GM12878 (cell line): ENCODE measurements at regions not wholly inside any gene's neighbourhood (a gene's known extent, or its start where the extent isn't known, plus 50 kb on each side); places are given as distances from the start of the nearest gene placed in this dataset.

Experiments used
- ATAC-seq: fragments of 200-7000 bp; cut with Tn5 transposase; 3 replicates; pipeline ENCODE4 v1.9.1; 2020; ENCODE audit warnings: mild to moderate bottlenecking, moderate library complexity
- BruUV-seq: library from RNA; stranded (reverse); fragments of 400-500 nt; replicated peaks from 2 replicates; lab custom pipeline; 2021; lab: Mats Ljungman, UMichigan
- CTCF ChIA-PET: fragments of 300-600 bp; sonication (Branson Sonifier 250); formaldehyde crosslinking; extraction: SDS; loops from one replicate; lab custom pipeline; 2021; ENCODE audit warnings: inconsistent platforms; lab: Yijun Ruan, JAX
- POLR2A ChIA-PET: fragments of 350-600 bp; formaldehyde crosslinking; extraction: SDS; loops from one replicate; lab custom pipeline; 2021; ENCODE audit warnings: inconsistent platforms; lab: Charles Lee
- RAD21 ChIA-PET: fragments of 300-600 bp; sonication (Branson Sonifier 250); formaldehyde crosslinking; loops from one replicate; lab custom pipeline; 2023; ENCODE audit warnings: antibody characterized with exemption; ENCODE audit not compliant: unreplicated experiment; lab: Charles Lee
- SMC1A ChIA-PET: fragments of 300-600 bp; sonication (Branson Sonifier 250); formaldehyde crosslinking; loops from one replicate; lab custom pipeline; 2023; ENCODE audit not compliant: unreplicated experiment, uncharacterized antibody; lab: Charles Lee
- DNase-seq: peaks from one replicate; pipeline ENCODE4 v3.0.0-alpha.2; 2011; ENCODE audit warnings: low read depth, low spot score
- FAIRE-seq: peaks from 3 replicates; lab custom pipeline; 2011; peaks lifted over from hg19 to GRCh38; lab: Jason Lieb, UNC
- H2AFZ ChIP-seq: 2 replicates; pipeline ENCODE4 v1.6.0; 2011; ENCODE audit warnings: low read depth, low read length, control low read depth; ENCODE audit not compliant: control insufficient read depth
- H3K27ac ChIP-seq: 2 replicates; pipeline ENCODE4 v1.5.1; 2011; ENCODE audit warnings: control low read depth; ENCODE audit not compliant: control insufficient read depth, insufficient read depth
- H3K27me3 ChIP-seq, 2 experiments: replicated peaks in 1 of 2; 2 replicates each; pipeline versions ENCODE4 v1.6.0 to v1.6.1; 2011; ENCODE audit warnings: low read length in 1 of 2; ENCODE audit not compliant: control insufficient read depth in 2 of 2, insufficient read depth in 2 of 2
- H3K36me3 ChIP-seq, 2 experiments: 2 replicates each; pipeline ENCODE4 v1.5.1; 2011; ENCODE audit warnings: low read length in 1 of 2; ENCODE audit not compliant: control insufficient read depth in 2 of 2, insufficient read depth in 2 of 2
- H3K4me1 ChIP-seq: 2 replicates; pipeline ENCODE4 v1.6.1; 2011; ENCODE audit warnings: mild to moderate bottlenecking, low read length, moderate library complexity, mixed read lengths; ENCODE audit not compliant: control insufficient read depth, insufficient read depth
- H3K4me2 ChIP-seq: 2 replicates; pipeline ENCODE4 v1.6.0; 2011; ENCODE audit warnings: control low read depth; ENCODE audit not compliant: control insufficient read depth, insufficient read depth
- H3K4me3 ChIP-seq: fragments of 200-600 bp; sonication (generic); 2 replicates; pipeline ENCODE4 v1.5.1; 2016
- H3K79me2 ChIP-seq: 2 replicates; pipeline ENCODE4 v1.6.0; 2011; ENCODE audit warnings: low read length; ENCODE audit not compliant: control insufficient read depth, insufficient read depth
- H3K9ac ChIP-seq: 2 replicates; pipeline ENCODE4 v1.8.0; 2011; ENCODE audit warnings: low read length, control low read depth, mixed read lengths; ENCODE audit not compliant: control insufficient read depth, insufficient read depth
- H3K9me3 ChIP-seq: replicated peaks from 3 replicates; pipeline ENCODE4 v1.5.1; 2011; ENCODE audit warnings: mild to moderate bottlenecking, low read length; ENCODE audit not compliant: control insufficient read depth, insufficient read depth
- H4K20me1 ChIP-seq: 2 replicates; pipeline ENCODE4 v1.6.0; 2011; ENCODE audit not compliant: control insufficient read depth, insufficient read depth
- HDGF ChIP-seq: fragments of 450-650 bp; IDR thresholded peaks from 2 replicates; pipeline ENCODE4 v1.6.1; 2016; ENCODE audit warnings: antibody characterized with exemption
- IKZF1 ChIP-seq: fragments of 450-650 bp; conservative IDR thresholded peaks from 2 replicates; pipeline ENCODE4 v1.6.1; 2017; ENCODE audit warnings: antibody characterized with exemption, mild to moderate bottlenecking
- MAX ChIP-seq: IDR thresholded peaks from 2 replicates; pipeline ENCODE4 v1.6.1; 2012; ENCODE audit warnings: low read depth, low read length, improper control_type of control experiment
- PAX5 ChIP-seq: IDR thresholded peaks from 2 replicates; pipeline ENCODE4 v1.6.1; 2011; ENCODE audit warnings: low read depth, low read length, borderline replicate concordance
- ZBTB40 ChIP-seq: fragments of 450-650 bp; IDR thresholded peaks from 2 replicates; pipeline ENCODE4 v1.6.1; 2016; ENCODE audit warnings: mild to moderate bottlenecking, moderate library complexity, borderline replicate concordance
- ZNF592 ChIP-seq: fragments of 450-650 bp; IDR thresholded peaks from 2 replicates; pipeline ENCODE4 v1.6.1; 2017; ENCODE audit warnings: mild to moderate bottlenecking, moderate library complexity
- WGBS: methylation state at CpG from one replicate; pipeline ENCODE4 v1.1.6; 2016; ENCODE audit warnings: low lambda C conversion rate; ENCODE audit not compliant: insufficient replicate concordance, insufficient coverage; ENCODE audit errors: missing lambda C conversion rate; 5-methylcytosine and 5-hydroxymethylcytosine counted together
- in situ Hi-C: fragments of 300-500 bp; cut with MboI; formaldehyde crosslinking; loops from 9 replicates; pipeline ENCODE4 v1.14.3; 2018; ENCODE audit warnings: mixed read lengths
- intact Hi-C: fragments of 100-400 bp; cut with micrococcal nuclease; formaldehyde crosslinking; loops from one replicate; pipeline ENCODE4 v1.14.2; 2022; ENCODE audit not compliant: unreplicated experiment

GRCh38 chr10:94173594-94173993 lies 179.9 kb downstream of the PLCE1 start:
- SMC1A ChIA-PET: no interaction called here
- TF ChIP-seq ZNF592: no peak
- TF ChIP-seq IKZF1: no peak
- TF ChIP-seq ZBTB40: no peak
- no peak for TF ChIP-seq MAX
- TF ChIP-seq HDGF: no peak
- TF ChIP-seq PAX5: no peak
- H3K9ac ChIP-seq: no peak overlapping the region
- H3K9me3 ChIP-seq: no peaks in the 10 kb centered on the region
- no peak overlapping the region for H3K4me2 ChIP-seq
- H3K4me3 ChIP-seq: no peak overlapping the region
- FAIRE-seq (no peak), DNase-seq (no peak), ATAC-seq (no peak)
- H3K27me3 ChIP-seq: peaks cover 0 to 2% of the 10 kb centered on the region in 2 experiments; a peak in 1 of 4 replicates
- no peaks in the 10 kb centered on the region for H3K4me1 ChIP-seq
- POLR2A ChIA-PET: no interaction called here
- no peak overlapping the region for H2AFZ ChIP-seq
- no peaks in the 10 kb centered on the region for H3K79me2 ChIP-seq
- CTCF ChIA-PET: no interaction called here
- in situ Hi-C loops (no loop called here), intact Hi-C loops (no loop called here)
- no TSS peak for BruUV-seq
- WGBS: 2% methylated on average over 3 of the region's 3 CpGs
- RAD21 ChIA-PET: no interaction called here
- H3K36me3 ChIP-seq: no peaks in the 10 kb centered on the region
- H3K27ac ChIP-seq: no peak overlapping the region
- H4K20me1 ChIP-seq: no peaks in the 10 kb centered on the region
